ENCODE measurements at regions not wholly inside any gene's neighbourhood (a gene's known extent, or its start where the extent isn't known, plus 50 kb on each side); places are given as distances from the start of the nearest gene placed in this dataset.

DNA sequence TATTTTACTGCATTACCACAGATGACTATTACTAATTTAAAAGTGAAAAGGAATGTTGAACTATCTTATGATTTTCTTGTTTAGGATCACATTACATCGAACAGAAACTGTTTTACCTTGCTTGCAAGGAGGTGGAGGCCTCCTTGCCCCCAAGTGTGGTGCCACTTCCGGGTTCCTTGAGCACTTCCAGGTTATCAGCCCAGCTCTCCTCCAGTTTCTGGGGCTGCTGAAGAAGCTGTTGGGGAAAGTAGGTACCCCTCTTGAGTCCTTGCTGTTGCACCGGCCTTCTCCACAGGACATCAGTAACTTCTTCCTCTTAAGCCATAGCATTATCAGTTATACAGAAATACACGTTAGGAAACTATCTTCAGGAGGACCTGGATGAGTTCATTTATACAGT, 278.2 kb downstream of the DMRT2 start:
- no peak for TF ChIP-seq POLR2A (IDR thresholded peaks at IDR 0.05)
- TF ChIP-seq, protein P1, sequence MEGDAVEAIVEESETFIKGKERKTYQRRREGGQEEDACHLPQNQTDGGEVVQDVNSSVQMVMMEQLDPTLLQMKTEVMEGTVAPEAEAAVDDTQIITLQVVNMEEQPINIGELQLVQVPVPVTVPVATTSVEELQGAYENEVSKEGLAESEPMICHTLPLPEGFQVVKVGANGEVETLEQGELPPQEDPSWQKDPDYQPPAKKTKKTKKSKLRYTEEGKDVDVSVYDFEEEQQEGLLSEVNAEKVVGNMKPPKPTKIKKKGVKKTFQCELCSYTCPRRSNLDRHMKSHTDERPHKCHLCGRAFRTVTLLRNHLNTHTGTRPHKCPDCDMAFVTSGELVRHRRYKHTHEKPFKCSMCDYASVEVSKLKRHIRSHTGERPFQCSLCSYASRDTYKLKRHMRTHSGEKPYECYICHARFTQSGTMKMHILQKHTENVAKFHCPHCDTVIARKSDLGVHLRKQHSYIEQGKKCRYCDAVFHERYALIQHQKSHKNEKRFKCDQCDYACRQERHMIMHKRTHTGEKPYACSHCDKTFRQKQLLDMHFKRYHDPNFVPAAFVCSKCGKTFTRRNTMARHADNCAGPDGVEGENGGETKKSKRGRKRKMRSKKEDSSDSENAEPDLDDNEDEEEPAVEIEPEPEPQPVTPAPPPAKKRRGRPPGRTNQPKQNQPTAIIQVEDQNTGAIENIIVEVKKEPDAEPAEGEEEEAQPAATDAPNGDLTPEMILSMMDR (IDR thresholded peaks at IDR 0.05), result no peak
- no peak for TF ChIP-seq POLR2AphosphoS5 (IDR thresholded peaks at IDR 0.05)
- no peak for TF ChIP-seq EP300 (IDR thresholded peaks at IDR 0.05)

Data from suprapubic skin (tissue), 4 donors.